ENCODE measurements at regions not wholly inside any gene's neighbourhood (a gene's known extent, or its start where the extent isn't known, plus 50 kb on each side); places are given as distances from the start of the nearest gene placed in this dataset.

DNA sequence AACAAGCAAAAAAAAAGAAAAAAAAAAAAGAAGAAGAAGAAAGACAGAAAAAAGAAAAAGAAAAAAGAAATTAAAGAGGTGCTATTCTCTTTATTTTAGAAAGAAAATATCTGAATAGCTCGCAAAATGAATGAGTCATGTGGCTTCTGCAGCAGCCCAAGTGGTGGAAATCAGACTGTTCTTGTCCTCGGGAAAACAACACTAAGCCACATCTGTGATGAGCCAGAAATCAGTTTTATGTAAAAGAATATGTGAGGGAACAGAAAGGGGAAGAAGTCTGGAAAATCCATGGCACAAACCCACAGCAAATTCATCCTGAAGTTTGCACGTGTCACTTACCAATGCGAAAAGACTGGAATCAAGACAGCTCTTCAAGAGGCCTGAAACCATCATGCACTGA lies 118.7 kb upstream of the GAS1 start:
- no peak for DNase-seq
- TF ChIP-seq GATA1 (IDR thresholded peaks at IDR 0.05; ENCODE audit: low read depth, low read length), result no peak
- TF ChIP-seq POLR2A (IDR thresholded peaks at IDR 0.05; ENCODE audit: low read length), result no peak

DNA sequence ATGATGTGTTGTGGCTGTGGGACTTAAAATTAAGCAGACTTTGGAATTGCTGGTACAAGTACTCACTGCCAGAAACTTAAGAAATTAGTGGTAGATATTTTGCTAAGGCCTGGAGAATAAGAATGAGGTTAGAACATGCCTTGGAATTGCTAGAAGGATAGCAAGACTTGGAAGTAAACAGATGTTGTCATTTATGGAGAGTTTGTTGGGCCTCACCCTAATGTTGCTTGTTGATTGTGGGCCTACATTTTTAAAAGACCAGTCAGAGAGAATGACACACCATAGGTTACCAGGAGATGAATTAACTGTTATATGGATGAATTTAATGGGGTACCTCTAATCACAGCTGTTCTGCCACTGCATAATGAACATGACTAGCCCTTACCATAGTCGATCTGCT lies 120.1 kb upstream of the GAS1 start:
- no peak for DNase-seq
- no peak for TF ChIP-seq GATA1 (IDR thresholded peaks at IDR 0.05; ENCODE audit: low read depth, low read length)
- TF ChIP-seq POLR2A (IDR thresholded peaks at IDR 0.05; ENCODE audit: low read length), result no peak

DNA sequence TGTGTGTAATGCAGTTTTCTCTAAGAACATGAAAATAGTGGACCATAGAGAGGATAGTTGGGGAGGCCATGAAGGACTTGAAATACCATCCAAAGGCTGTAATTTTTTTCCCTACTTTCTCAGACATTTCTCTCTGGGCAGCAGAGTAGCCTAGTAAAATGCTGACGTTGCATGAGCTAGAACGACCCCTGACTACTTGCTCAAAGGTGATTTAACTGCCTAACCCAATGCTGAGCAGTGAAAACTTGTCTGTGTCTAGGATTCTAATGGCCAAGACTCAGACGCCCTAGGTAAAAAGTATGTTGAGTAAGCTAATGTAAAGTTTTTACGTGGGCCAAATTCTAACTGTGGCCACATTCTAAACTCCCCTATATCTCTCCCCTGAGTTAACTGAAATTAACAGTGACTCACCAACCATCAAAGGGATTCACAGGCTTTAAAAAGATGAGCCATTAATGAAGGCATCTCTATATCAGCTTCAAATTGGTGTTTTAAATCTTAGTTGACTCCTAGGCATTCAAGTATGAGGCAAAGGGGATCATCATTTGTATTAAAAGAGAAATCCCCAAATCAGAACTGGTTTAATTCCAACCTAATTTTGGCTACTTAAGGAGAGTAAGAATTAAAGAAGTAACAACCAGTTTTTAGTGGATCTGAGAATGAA lies 121.0 kb upstream of the GAS1 start:
- TF ChIP-seq POLR2A (IDR thresholded peaks at IDR 0.05; ENCODE audit: low read length) (no peak), GATA1 (IDR thresholded peaks at IDR 0.05; ENCODE audit: low read depth, low read length) (no peak)
- no peak for DNase-seq

DNA sequence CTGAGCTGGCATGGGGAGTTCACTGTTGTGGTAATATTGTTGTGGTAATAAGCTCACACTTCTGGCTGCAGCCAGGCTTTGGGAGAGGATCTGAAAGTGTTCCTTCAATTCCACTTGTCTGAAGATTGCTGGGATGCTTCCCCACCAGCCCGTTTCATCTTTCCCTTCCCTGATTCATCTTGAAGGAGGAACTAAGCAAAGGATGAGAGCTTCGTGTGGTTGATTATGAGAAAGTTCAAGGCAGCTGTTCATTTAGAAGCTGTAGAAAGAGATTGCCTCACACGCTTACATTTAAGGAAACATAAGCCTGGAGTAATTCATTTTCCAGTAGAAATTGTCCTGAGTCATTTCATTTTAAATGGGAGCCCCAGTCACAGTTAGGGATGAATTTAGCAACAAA lies 122.4 kb upstream of the GAS1 start:
- no peak for TF ChIP-seq GATA1 (IDR thresholded peaks at IDR 0.05; ENCODE audit: low read depth, low read length)
- no peak for TF ChIP-seq POLR2A (IDR thresholded peaks at IDR 0.05; ENCODE audit: low read length)
- no peak for DNase-seq

DNA sequence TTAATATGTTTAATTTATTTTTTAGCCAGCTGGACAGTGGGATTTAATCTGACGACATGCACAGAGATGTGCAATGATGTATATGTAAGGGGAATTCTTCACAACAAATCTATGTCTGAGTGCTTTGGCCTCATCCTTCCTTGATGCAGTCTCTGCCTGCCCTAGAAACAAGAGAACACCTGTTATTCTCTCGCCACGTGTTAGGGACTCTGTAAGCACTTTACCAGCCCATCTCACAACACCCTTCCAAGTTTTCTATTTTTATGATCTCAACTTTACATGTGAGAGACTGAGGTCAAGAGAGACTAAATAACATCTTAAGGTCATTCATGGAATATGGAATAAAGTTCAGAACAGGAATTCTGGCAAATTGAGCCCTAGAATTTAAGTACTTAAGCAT lies 123.0 kb upstream of the GAS1 start:
- no peak for TF ChIP-seq GATA1 (IDR thresholded peaks at IDR 0.05; ENCODE audit: low read depth, low read length)
- no peak for TF ChIP-seq POLR2A (IDR thresholded peaks at IDR 0.05; ENCODE audit: low read length)
- no peak for DNase-seq

DNA sequence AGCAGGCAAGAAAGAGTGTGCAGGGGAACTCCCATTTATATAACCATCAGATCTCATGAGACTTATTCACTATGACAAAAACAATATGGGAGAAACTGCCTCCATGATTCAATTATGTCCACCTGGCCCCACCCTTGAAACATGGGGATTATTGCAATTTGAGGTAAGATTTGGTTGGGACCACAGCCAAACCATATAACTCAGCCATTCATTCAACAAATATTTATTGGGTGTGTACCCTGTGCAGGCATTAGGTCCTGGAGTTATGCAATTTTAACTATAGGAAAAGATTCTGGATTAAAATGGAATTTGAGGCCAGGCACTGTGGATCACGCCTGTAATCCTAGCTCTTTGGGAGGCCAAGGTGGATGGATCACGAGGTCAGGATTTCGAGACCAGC lies 124.2 kb upstream of the GAS1 start:
- no peak for TF ChIP-seq POLR2A (IDR thresholded peaks at IDR 0.05; ENCODE audit: low read length)
- no peak for TF ChIP-seq GATA1 (IDR thresholded peaks at IDR 0.05; ENCODE audit: low read depth, low read length)
- no peak for DNase-seq

DNA sequence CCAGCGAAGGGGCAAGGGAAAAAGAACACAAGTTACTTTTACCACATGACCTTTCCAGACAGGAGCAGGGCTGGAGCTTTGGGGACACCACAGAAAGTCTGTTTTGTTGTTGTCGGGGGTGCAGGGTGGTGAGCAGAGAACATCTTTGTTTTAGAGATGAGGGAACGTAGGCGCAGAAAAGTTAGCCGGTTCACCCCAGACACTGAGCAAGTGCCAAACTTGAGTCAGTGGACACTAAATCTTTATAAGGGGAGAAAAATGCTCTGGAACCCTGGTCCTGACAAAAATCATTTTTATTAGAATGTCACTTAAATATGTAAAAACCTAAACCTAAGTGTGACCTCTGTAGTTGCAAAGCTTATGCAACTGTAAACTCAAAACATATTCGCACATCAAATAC lies 126.4 kb upstream of the GAS1 start:
- TF ChIP-seq POLR2A (IDR thresholded peaks at IDR 0.05; ENCODE audit: low read length), result no peak
- TF ChIP-seq GATA1 (IDR thresholded peaks at IDR 0.05; ENCODE audit: low read depth, low read length), result no peak
- no peak for DNase-seq

DNA sequence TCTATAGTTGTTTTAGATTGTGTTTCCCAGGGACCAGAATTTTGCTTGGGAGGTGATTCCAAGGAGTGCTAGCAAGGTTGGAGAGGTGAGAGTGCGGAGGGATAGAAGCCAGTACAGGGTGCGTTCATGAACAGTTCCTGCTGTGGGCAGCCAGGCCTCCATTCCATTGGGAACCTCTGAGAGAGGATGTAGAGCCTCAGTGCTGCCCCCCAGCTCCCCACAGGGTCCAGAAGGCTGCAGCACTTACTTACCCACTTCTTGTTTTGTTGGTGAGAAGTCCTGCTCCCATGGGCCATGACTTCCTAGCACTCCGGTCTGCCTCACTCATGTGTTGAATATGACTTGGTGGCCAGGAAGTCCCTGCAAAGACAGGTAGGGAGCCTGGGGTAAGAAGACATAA lies 128.2 kb upstream of the GAS1 start:
- no peak for DNase-seq
- TF ChIP-seq POLR2A (IDR thresholded peaks at IDR 0.05; ENCODE audit: low read length), result no peak
- no peak for TF ChIP-seq GATA1 (IDR thresholded peaks at IDR 0.05; ENCODE audit: low read depth, low read length)

DNA sequence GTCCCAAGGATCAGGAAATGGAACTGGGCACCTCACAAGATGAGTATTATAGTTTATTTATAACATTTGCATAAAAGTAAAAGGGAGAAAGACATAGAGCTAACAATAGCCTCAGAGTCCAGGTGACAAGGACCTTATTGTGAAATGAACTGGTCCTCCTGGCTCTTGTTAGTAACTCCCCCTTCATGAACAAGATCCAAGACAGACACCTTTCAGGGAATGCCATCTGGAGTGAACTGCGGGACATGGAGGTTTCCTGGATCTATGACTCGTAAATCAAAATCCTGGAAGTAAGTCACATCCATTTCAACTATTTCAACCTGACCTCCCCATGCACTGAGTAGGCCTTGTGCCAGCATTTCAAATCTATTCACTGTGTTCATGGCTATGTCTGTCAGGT lies 129.5 kb upstream of the GAS1 start:
- TF ChIP-seq GATA1 (IDR thresholded peaks at IDR 0.05; ENCODE audit: low read depth, low read length) (no peak), POLR2A (IDR thresholded peaks at IDR 0.05; ENCODE audit: low read length) (no peak)
- DNase-seq, result no peak

DNA sequence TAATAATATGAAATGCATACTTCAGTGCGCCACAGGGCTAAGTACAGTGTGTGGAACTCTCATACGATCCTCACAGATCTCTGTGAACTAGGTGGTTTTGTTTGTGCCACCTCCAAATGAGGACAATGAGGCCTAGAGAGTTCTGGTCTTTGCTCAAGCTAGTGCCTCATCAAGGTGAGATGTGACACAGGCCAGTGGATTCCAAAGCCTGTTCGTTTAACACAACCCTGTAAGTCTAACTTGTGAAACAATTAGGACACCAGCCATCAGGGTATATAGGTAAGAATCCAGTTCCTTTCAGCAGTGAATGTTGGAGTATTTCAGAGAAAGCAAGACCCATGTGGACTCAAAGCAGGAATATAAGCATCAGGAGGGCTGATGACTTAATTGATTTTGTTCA lies 130.7 kb upstream of the GAS1 start:
- DNase-seq, result no peak
- TF ChIP-seq POLR2A (IDR thresholded peaks at IDR 0.05; ENCODE audit: low read length) (no peak), GATA1 (IDR thresholded peaks at IDR 0.05; ENCODE audit: low read depth, low read length) (no peak)

DNA sequence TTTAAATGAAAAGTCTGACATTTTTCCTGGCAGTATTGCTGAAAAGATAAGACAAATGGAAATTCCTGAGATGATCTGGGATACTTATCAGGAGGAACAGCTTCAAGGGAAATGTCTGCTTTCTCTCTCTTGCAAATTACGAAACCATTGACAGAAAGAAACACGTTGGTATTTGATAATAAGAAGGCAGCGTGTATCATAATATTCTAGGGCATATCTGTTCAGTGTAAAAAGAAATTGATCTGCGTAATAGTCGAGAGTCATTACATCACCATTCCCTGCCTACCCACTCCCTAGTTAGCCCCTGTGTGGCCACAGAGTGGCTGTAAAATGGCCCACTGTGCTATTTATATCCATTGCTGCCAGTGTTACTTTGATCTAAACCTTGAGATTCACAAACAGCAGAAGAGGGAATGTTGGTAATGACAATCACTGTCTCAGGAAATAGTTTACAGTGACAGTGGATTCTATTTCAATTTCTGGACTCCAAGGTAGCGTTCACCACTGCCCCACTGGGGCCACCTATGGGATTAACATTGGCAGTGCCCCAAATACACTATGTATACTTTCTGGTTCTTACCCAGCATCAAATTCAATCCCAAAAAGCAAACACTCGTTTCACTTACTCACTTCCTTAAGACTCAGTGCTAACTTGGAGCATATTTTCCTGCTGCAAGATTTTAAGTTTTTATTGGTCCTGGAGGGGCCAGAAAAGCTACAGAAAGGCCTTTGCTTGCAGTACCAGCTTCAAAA lies 133.4 kb upstream of the GAS1 start:
- TF ChIP-seq GATA1 (IDR thresholded peaks at IDR 0.05; ENCODE audit: low read depth, low read length), result no peak
- TF ChIP-seq POLR2A (IDR thresholded peaks at IDR 0.05; ENCODE audit: low read length), result no peak
- DNase-seq, result no peak

DNA sequence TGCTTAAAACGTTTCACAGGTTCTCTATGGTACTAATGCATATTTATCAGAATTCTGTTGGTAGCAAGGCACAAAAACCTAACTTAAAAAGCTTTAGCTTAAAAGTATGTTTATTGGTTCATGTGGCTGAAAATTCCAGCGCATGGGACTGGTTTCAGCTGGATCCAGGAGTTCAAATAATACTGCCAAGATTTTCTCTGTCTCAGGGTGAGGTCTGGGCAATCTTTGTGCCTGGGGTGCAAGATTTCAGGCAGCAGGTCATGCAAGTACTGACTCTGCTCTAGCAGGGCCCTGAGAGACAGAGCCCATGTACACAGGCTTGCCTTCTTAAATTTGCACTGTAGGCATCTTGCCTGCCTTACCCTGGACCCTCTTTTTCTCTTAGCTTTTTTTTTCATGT lies 134.2 kb upstream of the GAS1 start:
- DNase-seq, result no peak
- TF ChIP-seq POLR2A (IDR thresholded peaks at IDR 0.05; ENCODE audit: low read length) (no peak), GATA1 (IDR thresholded peaks at IDR 0.05; ENCODE audit: low read depth, low read length) (no peak)

DNA sequence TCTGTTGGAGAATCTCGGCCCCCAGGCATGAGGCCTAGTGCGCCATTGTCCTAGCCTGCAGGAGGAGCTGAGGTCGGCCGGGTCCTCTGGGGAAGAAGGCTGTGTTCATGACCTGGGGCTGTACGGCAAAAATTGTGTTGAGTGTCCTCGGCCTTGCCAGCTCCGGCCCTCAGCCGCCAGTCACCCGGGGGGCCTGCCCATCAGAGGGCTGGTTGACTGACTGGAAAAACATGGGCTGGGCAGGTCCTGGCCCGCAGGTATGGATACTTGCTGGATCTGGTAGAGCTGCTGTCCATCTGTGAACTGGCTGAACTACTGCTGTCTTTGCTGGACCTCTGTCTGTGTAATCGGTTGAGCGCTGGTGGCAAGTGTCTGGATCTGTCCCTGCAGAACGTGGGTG lies 136.7 kb upstream of the GAS1 start:
- DNase-seq, result no peak
- TF ChIP-seq POLR2A (IDR thresholded peaks at IDR 0.05; ENCODE audit: low read length) (no peak), GATA1 (IDR thresholded peaks at IDR 0.05; ENCODE audit: low read depth, low read length) (no peak)

DNA sequence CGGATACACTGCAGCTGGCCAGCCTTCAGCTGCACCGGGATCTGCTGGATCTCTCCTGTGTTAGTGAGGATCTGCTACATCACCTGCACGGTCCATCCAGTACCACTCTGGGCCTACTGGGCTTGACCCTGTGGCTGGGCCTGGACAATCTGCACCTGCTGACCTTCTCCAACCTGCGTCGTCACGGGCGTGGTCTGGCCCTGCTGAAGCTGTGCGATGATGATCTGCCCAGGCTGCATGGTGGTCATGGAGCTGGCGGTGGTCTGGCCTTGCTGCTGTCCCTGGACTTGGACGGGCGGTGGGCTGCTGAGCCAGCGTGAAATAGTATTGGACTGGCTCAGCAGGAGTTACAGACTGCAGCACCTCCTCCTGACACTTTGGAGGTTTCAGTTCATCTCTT lies 137.1 kb upstream of the GAS1 start:
- no peak for TF ChIP-seq POLR2A (IDR thresholded peaks at IDR 0.05; ENCODE audit: low read length)
- no peak for TF ChIP-seq GATA1 (IDR thresholded peaks at IDR 0.05; ENCODE audit: low read depth, low read length)
- no peak for DNase-seq

DNA sequence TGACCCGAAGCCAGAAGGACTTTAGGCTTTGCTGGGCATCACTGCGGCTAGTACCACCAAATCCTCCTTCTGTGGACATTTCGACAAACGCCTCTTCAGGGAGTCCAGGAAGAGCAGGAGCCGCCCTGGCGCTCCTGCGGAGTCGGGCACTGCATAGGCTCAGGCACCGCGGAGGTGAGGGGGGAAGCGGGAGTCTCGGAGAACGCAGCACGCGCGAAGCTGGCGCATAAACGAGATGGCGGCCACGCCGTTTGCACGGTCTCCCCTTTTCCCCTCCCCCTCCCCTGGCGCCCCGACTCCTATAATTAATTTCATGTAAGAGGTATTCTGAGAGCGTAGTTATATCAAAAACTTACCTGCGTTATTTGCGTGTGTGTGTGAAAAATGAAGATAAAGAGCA lies 137.8 kb upstream of the GAS1 start:
- TF ChIP-seq GATA1 (IDR thresholded peaks at IDR 0.05; ENCODE audit: low read depth, low read length) (no peak), POLR2A (IDR thresholded peaks at IDR 0.05; ENCODE audit: low read length) (no peak)

More for the DNA sequence above, 137.8 kb upstream of the GAS1 start:
- no peak for DNase-seq
